ENCODE measurements at regions not wholly inside any gene's neighbourhood (a gene's known extent, or its start where the extent isn't known, plus 50 kb on each side); places are given as distances from the start of the nearest gene placed in this dataset.

GRCh38 chr2:74059137-74059775, 74.5 kb downstream of the TET3 start:
- Histone ChIP-seq H3F3A (ENCODE audit: control insufficient read depth, insufficient read depth) (peaks cover 7% of the 10 kb centered on the region), H3K36me3 (ENCODE audit: control insufficient read depth, low read length) (peaks cover 14% of the 10 kb centered on the region), H4K20me1 (ENCODE audit: control insufficient read depth, insufficient read depth, low read depth, low read length) (no peaks in the 10 kb centered on the region), H3K27me3 (ENCODE audit: control insufficient read depth, low read length) (no peaks in the 10 kb centered on the region), H3K4me2 (ENCODE audit: low read length) (no peak overlapping the region), H3K9me3 (ENCODE audit: control insufficient read depth, insufficient read depth, low read length) (no peaks in the 10 kb centered on the region), H3K79me2 (ENCODE audit: control insufficient read depth, low read length) (peaks cover 35% of the 10 kb centered on the region), H3K27ac (ENCODE audit: low read depth, low read length) (no peak overlapping the region), H3K9me2 (replicated peaks; ENCODE audit: control insufficient read depth, low read length) (no peaks in the 10 kb centered on the region), H3K4me1 (ENCODE audit: control insufficient read depth, low read length) (no peaks in the 10 kb centered on the region), H3K4me3 (ENCODE audit: low read length) (no peak overlapping the region)
- TF ChIP-seq CTCF (IDR thresholded peaks at IDR 0.05; ENCODE audit: low read depth, low read length, poor library complexity, severe bottlenecking): no peak

- Histone ChIP-seq H3K4me3 (ENCODE audit: low read length) (no peak overlapping the region), H3K4me1 (ENCODE audit: control insufficient read depth, low read length) (no peaks in the 10 kb centered on the region), H3K9me2 (replicated peaks; ENCODE audit: control insufficient read depth, low read length) (no peaks in the 10 kb centered on the region), H3K79me2 (ENCODE audit: control insufficient read depth, low read length) (peaks cover 38% of the 10 kb centered on the region), H3K36me3 (ENCODE audit: control insufficient read depth, low read length) (peaks cover 8% of the 10 kb centered on the region), H3F3A (ENCODE audit: control insufficient read depth, insufficient read depth) (peaks cover 4% of the 10 kb centered on the region), H3K4me2 (ENCODE audit: low read length) (no peak overlapping the region), H3K27me3 (ENCODE audit: control insufficient read depth, low read length) (no peaks in the 10 kb centered on the region), H3K27ac (ENCODE audit: low read depth, low read length) (no peak overlapping the region), H4K20me1 (ENCODE audit: control insufficient read depth, insufficient read depth, low read depth, low read length) (no peaks in the 10 kb centered on the region), H3K9me3 (ENCODE audit: control insufficient read depth, insufficient read depth, low read length) (no peaks in the 10 kb centered on the region)
- TF ChIP-seq EZH2phosphoT487 (IDR thresholded peaks at IDR 0.05; ENCODE audit: borderline replicate concordance, low read length): no peak
- TF ChIP-seq CTCF (IDR thresholded peaks at IDR 0.05; ENCODE audit: low read depth, low read length, poor library complexity, severe bottlenecking): no peak
These were observed 78.8 kb downstream of the TET3 start for GRCh38 chr2:74063486-74063885.

GRCh38 chr2:74065456-74065855, 80.7 kb downstream of the TET3 start:
- Histone ChIP-seq H3K4me2 (ENCODE audit: low read length) (no peak overlapping the region), H3F3A (ENCODE audit: control insufficient read depth, insufficient read depth) (no peaks in the 10 kb centered on the region; the same call in 1 of the 2 replicates), H3K4me3 (ENCODE audit: low read length) (no peak overlapping the region), H3K79me2 (ENCODE audit: control insufficient read depth, low read length) (peaks cover 36% of the 10 kb centered on the region), H3K4me1 (ENCODE audit: control insufficient read depth, low read length) (no peaks in the 10 kb centered on the region), H4K20me1 (ENCODE audit: control insufficient read depth, insufficient read depth, low read depth, low read length) (no peaks in the 10 kb centered on the region), H3K9me3 (ENCODE audit: control insufficient read depth, insufficient read depth, low read length) (no peaks in the 10 kb centered on the region), H3K27me3 (ENCODE audit: control insufficient read depth, low read length) (no peaks in the 10 kb centered on the region), H3K36me3 (ENCODE audit: control insufficient read depth, low read length) (no peaks in the 10 kb centered on the region), H3K9me2 (replicated peaks; ENCODE audit: control insufficient read depth, low read length) (no peaks in the 10 kb centered on the region), H3K27ac (ENCODE audit: low read depth, low read length) (no peak overlapping the region)
- TF ChIP-seq EZH2phosphoT487 (IDR thresholded peaks at IDR 0.05; ENCODE audit: borderline replicate concordance, low read length) (no peak), CTCF (IDR thresholded peaks at IDR 0.05; ENCODE audit: low read depth, low read length, poor library complexity, severe bottlenecking) (no peak)
